H1 (cell line): ENCODE measurements at regions not wholly inside any gene's neighbourhood (a gene's known extent, or its start where the extent isn't known, plus 50 kb on each side); places are given as distances from the start of the nearest gene placed in this dataset.

ENCODE experiments used
- CHD7 ChIP-seq: fragments of 300-600 bp; sonication (generic); IDR thresholded peaks from 2 replicates; pipeline ENCODE4 v1.7.1; 2012; ENCODE audit warnings: low read length, moderate library complexity, mild to moderate bottlenecking, inconsistent platforms; ENCODE audit not compliant: insufficient replicate concordance
- GTF2F1 ChIP-seq: IDR thresholded peaks from 2 replicates; pipeline ENCODE4 v1.6.1; 2012; ENCODE audit warnings: low read depth, low read length, improper control_type of control experiment, borderline replicate concordance
- HDAC2 ChIP-seq, 2 experiments: fragments of 300-600 bp in 1 of 2; sonication (generic) in 1 of 2; IDR thresholded peaks; 2 replicates each; pipeline ENCODE4 v1.6.1; 2011 to 2012; ENCODE audit warnings: low read depth in 2 of 2, low read length in 2 of 2, mild to moderate bottlenecking in 2 of 2, moderate library complexity in 2 of 2, borderline replicate concordance in 1 of 2, inconsistent platforms in 1 of 2
- JUN ChIP-seq: IDR thresholded peaks from 2 replicates; pipeline ENCODE4 v1.6.1; 2011; ENCODE audit warnings: low read depth, mild to moderate bottlenecking, improper control_type of control experiment, low read length
- NRF1 ChIP-seq: IDR thresholded peaks from 2 replicates; pipeline ENCODE4 v1.6.1; 2011; ENCODE audit warnings: mild to moderate bottlenecking, low read depth, low read length, improper control_type of control experiment
- POU5F1 ChIP-seq: IDR thresholded peaks from 2 replicates; pipeline ENCODE4 v1.6.1; 2011; ENCODE audit warnings: low read depth, mild to moderate bottlenecking, low read length, moderate library complexity
- RBBP5 ChIP-seq: IDR thresholded peaks from 2 replicates; pipeline ENCODE4 v1.7.1; 2012; ENCODE audit warnings: low read depth, mild to moderate bottlenecking, inconsistent platforms, low read length, moderate library complexity, borderline replicate concordance
- SAP30 ChIP-seq: fragments of 300-600 bp; sonication (generic); IDR thresholded peaks from 2 replicates; pipeline ENCODE4 v1.7.1; 2012; ENCODE audit warnings: low read length, moderate library complexity, mild to moderate bottlenecking, inconsistent platforms; ENCODE audit not compliant: insufficient read depth, insufficient replicate concordance
- SIN3A ChIP-seq, 2 experiments: IDR thresholded peaks in 1 of 2; conservative IDR thresholded peaks in 1 of 2; 2 replicates each; pipeline ENCODE4 v1.6.1; 2011 to 2012; ENCODE audit warnings: low read length in 2 of 2, improper control_type of control experiment in 1 of 2, low read depth in 1 of 2, mild to moderate bottlenecking in 1 of 2
- SUZ12 ChIP-seq: fragments of 200-600 bp; sonication (generic); IDR thresholded peaks from 2 replicates; pipeline ENCODE4 v1.6.1; 2012; ENCODE audit warnings: mild to moderate bottlenecking, inconsistent platforms, low read length, moderate library complexity, mixed read lengths
- TAF7 ChIP-seq: optimal IDR thresholded peaks from 2 replicates; pipeline ENCODE3; 2011; ENCODE audit warnings: low read depth, mild to moderate bottlenecking, inconsistent platforms, low read length, moderate library complexity, borderline replicate concordance
- TEAD4 ChIP-seq: IDR thresholded peaks from 2 replicates; pipeline ENCODE4 v1.6.1; 2012; ENCODE audit warnings: low read depth, low read length, inconsistent platforms, mixed read lengths

GRCh38 chr4:18401425-18401824, 379.9 kb upstream of the LCORL start (continued):
- no peak for TF ChIP-seq CHD7
- TF ChIP-seq TEAD4, result no peak
- no peak for TF ChIP-seq NRF1
- TF ChIP-seq HDAC2 (IDR thresholded peaks at IDR 0.05; ENCODE audit: borderline replicate concordance in 1 of 2, low read depth in 2 of 2, low read length in 2 of 2), result no peak
- TF ChIP-seq SUZ12, result no peak
- no peak for TF ChIP-seq JUN
- no peak for TF ChIP-seq RBBP5
- TF ChIP-seq GTF2F1, result no peak
- TF ChIP-seq SIN3A (conservative IDR thresholded peaks at IDR 0.05 in 1 of 2, IDR thresholded peaks at IDR 0.05 in 1 of 2; ENCODE audit: low read depth in 1 of 2, low read length in 2 of 2), result no peak
- TF ChIP-seq POU5F1, result no peak
- no peak for TF ChIP-seq SAP30
- no peak for TF ChIP-seq TAF7
